HepG2 (cell line): ENCODE measurements at regions not wholly inside any gene's neighbourhood (a gene's known extent, or its start where the extent isn't known, plus 50 kb on each side); places are given as distances from the start of the nearest gene placed in this dataset.

Source experiments
- AKAP8 ChIP-seq: sonication (generic); formaldehyde crosslinking; IDR thresholded peaks from 2 replicates; pipeline ENCODE4 v1.5.1; 2020; ENCODE audit warnings: mild to moderate bottlenecking, missing genetic modification reagents
- ELF3 ChIP-seq: IDR thresholded peaks from 2 replicates; pipeline ENCODE4 v1.6.1; 2016; ENCODE audit warnings: missing genetic modification reagents, missing compliant biosample characterization
- NCOA2 ChIP-seq: sonication (generic); formaldehyde crosslinking; IDR thresholded peaks from 2 replicates; pipeline ENCODE4 v1.8.0; 2022; ENCODE audit warnings: inconsistent platforms
- PHF21A ChIP-seq: sonication (generic); formaldehyde crosslinking; IDR thresholded peaks from 2 replicates; pipeline ENCODE4 v1.5.0; 2020; ENCODE audit warnings: mild to moderate bottlenecking, missing genetic modification reagents
- RAD21 ChIP-seq: fragments of 450-650 bp; formaldehyde crosslinking; IDR thresholded peaks from 2 replicates; pipeline ENCODE4 v1.5.0; 2020; ENCODE audit warnings: mild to moderate bottlenecking
- RARA ChIP-seq: IDR thresholded peaks from 2 replicates; pipeline ENCODE4 v1.6.1; 2016; ENCODE audit warnings: missing genetic modification reagents, missing compliant biosample characterization
- SIN3B ChIP-seq: fragments of 150-350 bp; IDR thresholded peaks from 2 replicates; pipeline ENCODE4 v1.6.1; 2014; ENCODE audit warnings: low read length
- THAP8 ChIP-seq: sonication (generic); formaldehyde crosslinking; IDR thresholded peaks from 2 replicates; pipeline ENCODE4 v1.5.1; 2020; ENCODE audit warnings: missing genetic modification reagents, mild to moderate bottlenecking, borderline replicate concordance
- ZFP36 ChIP-seq: fragments of 150-350 bp; IDR thresholded peaks from 2 replicates; pipeline ENCODE4 v1.6.1; 2018; ENCODE audit warnings: borderline replicate concordance, low read length, low read depth; ENCODE audit not compliant: partially characterized antibody
- ZNF619 ChIP-seq: sonication (generic); formaldehyde crosslinking; IDR thresholded peaks from 2 replicates; pipeline ENCODE4 v1.4.0; 2020; ENCODE audit warnings: mild to moderate bottlenecking, missing genetic modification reagents
- TF ChIP-seq, protein P1 (sequence below): sonication (generic); formaldehyde crosslinking; conservative IDR thresholded peaks from 2 replicates; pipeline ENCODE4 v1.4.0; 2020; ENCODE audit warnings: missing genetic modification reagents
- TF ChIP-seq, protein P2 (sequence below): sonication (generic); formaldehyde crosslinking; IDR thresholded peaks from 2 replicates; pipeline ENCODE4 v1.8.1; 2022; ENCODE audit warnings: mild to moderate bottlenecking, missing genetic modification reagents

DNA sequence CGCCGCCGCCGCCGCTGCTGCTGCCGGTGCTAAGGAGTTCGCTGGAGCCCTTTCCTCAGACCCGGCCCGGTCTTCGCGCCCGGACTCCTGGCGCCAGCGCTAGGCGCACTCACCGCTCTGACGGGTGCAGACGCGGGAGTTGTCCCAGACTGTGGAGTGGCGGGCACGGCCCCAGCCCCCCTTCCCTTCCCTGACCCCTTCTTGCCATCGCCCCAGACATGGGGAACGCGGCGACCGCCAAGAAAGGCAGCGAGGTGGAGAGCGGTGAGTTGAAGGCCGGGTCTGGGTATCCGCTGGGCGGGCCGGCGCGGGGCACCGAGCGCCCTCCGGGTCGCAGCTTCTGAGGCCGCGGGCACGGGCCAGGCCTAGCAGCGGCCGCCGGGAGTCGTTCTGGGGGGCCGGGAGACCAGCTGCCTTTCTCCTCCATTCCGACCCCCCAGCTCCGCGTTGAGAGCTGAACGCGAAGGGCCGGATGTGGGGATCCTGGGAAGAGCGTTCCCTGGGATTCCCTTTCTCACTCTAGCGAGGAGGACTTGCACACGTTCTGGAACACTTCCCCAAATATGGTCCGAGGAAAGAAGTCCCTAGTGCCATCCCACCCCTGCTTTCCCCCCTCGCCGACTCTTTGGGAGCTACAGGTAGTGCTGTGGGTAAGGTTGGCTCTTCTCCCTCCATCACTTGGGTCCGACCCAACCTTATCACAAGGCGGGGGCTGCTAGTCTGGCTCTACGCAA lies 65.8 kb upstream of the PRKACB start (continued):
- TF ChIP-seq, protein P1, sequence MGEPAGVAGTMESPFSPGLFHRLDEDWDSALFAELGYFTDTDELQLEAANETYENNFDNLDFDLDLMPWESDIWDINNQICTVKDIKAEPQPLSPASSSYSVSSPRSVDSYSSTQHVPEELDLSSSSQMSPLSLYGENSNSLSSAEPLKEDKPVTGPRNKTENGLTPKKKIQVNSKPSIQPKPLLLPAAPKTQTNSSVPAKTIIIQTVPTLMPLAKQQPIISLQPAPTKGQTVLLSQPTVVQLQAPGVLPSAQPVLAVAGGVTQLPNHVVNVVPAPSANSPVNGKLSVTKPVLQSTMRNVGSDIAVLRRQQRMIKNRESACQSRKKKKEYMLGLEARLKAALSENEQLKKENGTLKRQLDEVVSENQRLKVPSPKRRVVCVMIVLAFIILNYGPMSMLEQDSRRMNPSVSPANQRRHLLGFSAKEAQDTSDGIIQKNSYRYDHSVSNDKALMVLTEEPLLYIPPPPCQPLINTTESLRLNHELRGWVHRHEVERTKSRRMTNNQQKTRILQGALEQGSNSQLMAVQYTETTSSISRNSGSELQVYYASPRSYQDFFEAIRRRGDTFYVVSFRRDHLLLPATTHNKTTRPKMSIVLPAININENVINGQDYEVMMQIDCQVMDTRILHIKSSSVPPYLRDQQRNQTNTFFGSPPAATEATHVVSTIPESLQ (CRISPR knock-in tag), result no peak
- TF ChIP-seq NCOA2 (CRISPR knock-in tag), result no peak
- TF ChIP-seq RARA (CRISPR knock-in tag), result peak; percentile 33; the same call in 1 of the 2 replicates
- TF ChIP-seq ZFP36, result no peak
- TF ChIP-seq, protein P2, sequence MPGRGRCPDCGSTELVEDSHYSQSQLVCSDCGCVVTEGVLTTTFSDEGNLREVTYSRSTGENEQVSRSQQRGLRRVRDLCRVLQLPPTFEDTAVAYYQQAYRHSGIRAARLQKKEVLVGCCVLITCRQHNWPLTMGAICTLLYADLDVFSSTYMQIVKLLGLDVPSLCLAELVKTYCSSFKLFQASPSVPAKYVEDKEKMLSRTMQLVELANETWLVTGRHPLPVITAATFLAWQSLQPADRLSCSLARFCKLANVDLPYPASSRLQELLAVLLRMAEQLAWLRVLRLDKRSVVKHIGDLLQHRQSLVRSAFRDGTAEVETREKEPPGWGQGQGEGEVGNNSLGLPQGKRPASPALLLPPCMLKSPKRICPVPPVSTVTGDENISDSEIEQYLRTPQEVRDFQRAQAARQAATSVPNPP (CRISPR knock-in tag), result no peak
- 0 out of 2 replicates have a peak, but pooled peaks have one; percentile 18 for TF ChIP-seq AKAP8 (CRISPR knock-in tag)
- no peak for TF ChIP-seq SIN3B
- no peak for TF ChIP-seq ELF3 (CRISPR knock-in tag)
- TF ChIP-seq RAD21 (CRISPR knock-in tag), result no peak
- TF ChIP-seq ZNF619, result no peak
- no peak for TF ChIP-seq PHF21A (CRISPR knock-in tag)
- TF ChIP-seq THAP8 (CRISPR knock-in tag), result no peak
- TF ChIP-seq, all 625 proteins: peak for 57
